ENCODE measurements at regions not wholly inside any gene's neighbourhood (a gene's known extent, or its start where the extent isn't known, plus 50 kb on each side); places are given as distances from the start of the nearest gene placed in this dataset.

- CTCF ChIA-PET = no interaction called here
- POLR2A ChIA-PET = no interaction called here
- intact Hi-C loops (cut with micrococcal nuclease; ENCODE audit: unreplicated experiment) = no loop called here
- H3K27me3 ChIP-seq (ENCODE audit: control insufficient read depth, insufficient read depth, low read length) = no peaks in the 10 kb centered on the region
- DNase-seq (ENCODE audit: low read depth, low spot score) = no peak
- H3K27ac ChIP-seq (ENCODE audit: low read length) = no peak overlapping the region
- TF ChIP-seq TCF7L2 (IDR thresholded peaks at IDR 0.05; ENCODE audit: low read depth, low read length) = no peak
- TF ChIP-seq CTCF (IDR thresholded peaks at IDR 0.05) = no peak
- no peak for TF ChIP-seq SIN3A (IDR thresholded peaks at IDR 0.05; ENCODE audit: borderline replicate concordance, insufficient read depth, low read depth, low read length)
- TF ChIP-seq POLR2AphosphoS5 (IDR thresholded peaks at IDR 0.05; ENCODE audit: low read depth, low read length) = no peak
- TF ChIP-seq REST (IDR thresholded peaks at IDR 0.05; ENCODE audit: insufficient read depth in 1 of 2, low read depth in 2 of 2, low read length in 1 of 2) = no peak
- H3K9me3 ChIP-seq (ENCODE audit: control insufficient read depth, insufficient read depth, low read depth, low read length) = no peaks in the 10 kb centered on the region
- in situ Hi-C loops (cut with HindIII; ENCODE audit: low pct_unique_long_range_greater_than_20kb, low sequenced_read_pairs) = no loop called here
- BruUV-seq (replicated peaks) = no TSS peak
- H3K4me1 ChIP-seq (ENCODE audit: control insufficient read depth, insufficient read depth, low read length) = no peaks in the 10 kb centered on the region
- no peak overlapping the region for H3K4me3 ChIP-seq (ENCODE audit: low read depth in 2 of 2, low read length in 2 of 2)
- ATAC-seq = no peak
- no peaks in the 10 kb centered on the region for H3K36me3 ChIP-seq (ENCODE audit: control insufficient read depth, insufficient read depth, low read length)
Measured at GRCh38 chr3:153634683-153635082, 472.7 kb downstream of the RAP2B start.

GRCh38 chr3:153639631-153640030 lies 477.6 kb downstream of the RAP2B start:
- H3K4me1 ChIP-seq (ENCODE audit: control insufficient read depth, insufficient read depth, low read length) = no peaks in the 10 kb centered on the region
- BruUV-seq (replicated peaks) = no TSS peak
- ATAC-seq (no peak), DNase-seq (ENCODE audit: low read depth, low spot score) (no peak)
- intact Hi-C loops (cut with micrococcal nuclease; ENCODE audit: unreplicated experiment) = no loop called here
- no peak overlapping the region for H3K27ac ChIP-seq (ENCODE audit: low read length)
- H3K36me3 ChIP-seq (ENCODE audit: control insufficient read depth, insufficient read depth, low read length) = no peaks in the 10 kb centered on the region
- ChIA-PET CTCF (no interaction called here), POLR2A (no interaction called here)
- in situ Hi-C loops (cut with HindIII; ENCODE audit: low pct_unique_long_range_greater_than_20kb, low sequenced_read_pairs) = no loop called here
- no peaks in the 10 kb centered on the region for H3K27me3 ChIP-seq (ENCODE audit: control insufficient read depth, insufficient read depth, low read length)
- no peak overlapping the region for H3K4me3 ChIP-seq (ENCODE audit: low read depth in 2 of 2, low read length in 2 of 2)
- no peaks in the 10 kb centered on the region for H3K9me3 ChIP-seq (ENCODE audit: control insufficient read depth, insufficient read depth, low read depth, low read length)
- TF ChIP-seq REST (IDR thresholded peaks at IDR 0.05; ENCODE audit: insufficient read depth in 1 of 2, low read depth in 2 of 2, low read length in 1 of 2) (no peak), CTCF (IDR thresholded peaks at IDR 0.05) (no peak), TCF7L2 (IDR thresholded peaks at IDR 0.05; ENCODE audit: low read depth, low read length) (no peak), POLR2AphosphoS5 (IDR thresholded peaks at IDR 0.05; ENCODE audit: low read depth, low read length) (no peak), SIN3A (IDR thresholded peaks at IDR 0.05; ENCODE audit: borderline replicate concordance, insufficient read depth, low read depth, low read length) (no peak)

Data from Panc1 (cell line).